HG03039 (cell line): ENCODE measurements at regions not wholly inside any gene's neighbourhood (a gene's known extent, or its start where the extent isn't known, plus 50 kb on each side); places are given as distances from the start of the nearest gene placed in this dataset.
A peak's percentile ranks its signal among the peaks of the same experiment; 100 is the strongest.

Experiments used
- ATAC-seq: cut with Tn5 transposase; IDR thresholded peaks from one replicate; pipeline ENCODE4 v1.9.1; 2021; ENCODE audit warnings: mild to moderate bottlenecking, moderate library complexity; ENCODE audit not compliant: unreplicated experiment

GRCh38 chr1:57772580-57773195 lies 348.8 kb upstream of the DAB1 start:
- ATAC-seq: no peak

GRCh38 chr1:57770772-57771171 lies 346.9 kb upstream of the DAB1 start:
- no peak for ATAC-seq

GRCh38 chr1:57770236-57770635 lies 346.4 kb upstream of the DAB1 start:
- no peak for ATAC-seq

- no peak for ATAC-seq
Observed at GRCh38 chr1:57761628-57762027, 337.8 kb upstream of the DAB1 start.

- no peak for ATAC-seq
Observed at GRCh38 chr1:57752843-57753242, 329.0 kb upstream of the DAB1 start.

- no peak for ATAC-seq
Observed at GRCh38 chr1:57748719-57749118, 324.9 kb upstream of the DAB1 start.

GRCh38 chr1:57747818-57748217 lies 324.0 kb upstream of the DAB1 start:
- no peak for ATAC-seq

GRCh38 chr1:57741521-57741920 lies 317.7 kb upstream of the DAB1 start:
- ATAC-seq: peak; percentile 91

GRCh38 chr1:57736940-57737339 lies 313.1 kb upstream of the DAB1 start:
- ATAC-seq: no peak

GRCh38 chr1:57729181-57729580 lies 305.3 kb upstream of the DAB1 start:
- no peak for ATAC-seq

- ATAC-seq: no peak
Observed at GRCh38 chr1:57727121-57727520, 303.3 kb upstream of the DAB1 start.

GRCh38 chr1:57725318-57725717 lies 301.5 kb upstream of the DAB1 start:
- ATAC-seq: no peak

GRCh38 chr1:57724535-57724934 lies 300.7 kb upstream of the DAB1 start:
- no peak for ATAC-seq

- ATAC-seq: no peak
Observed at GRCh38 chr1:57722285-57722978, 298.6 kb upstream of the DAB1 start.

GRCh38 chr1:57721001-57721400 lies 297.1 kb upstream of the DAB1 start:
- ATAC-seq: no peak

- ATAC-seq: no peak
Observed at GRCh38 chr1:57719274-57719673, 295.4 kb upstream of the DAB1 start.

GRCh38 chr1:57713501-57713900 lies 289.6 kb upstream of the DAB1 start:
- no peak for ATAC-seq

GRCh38 chr1:57712846-57713245 lies 289.0 kb upstream of the DAB1 start:
- ATAC-seq: no peak

GRCh38 chr1:57711326-57711725 lies 287.5 kb upstream of the DAB1 start:
- ATAC-seq: no peak

- no peak for ATAC-seq
Observed at GRCh38 chr1:57707631-57708030, 283.8 kb upstream of the DAB1 start.

GRCh38 chr1:57704811-57705210 lies 281.0 kb upstream of the DAB1 start:
- ATAC-seq: no peak

- ATAC-seq: no peak
Observed at GRCh38 chr1:57704231-57704630, 280.4 kb upstream of the DAB1 start.

- no peak for ATAC-seq
Observed at GRCh38 chr1:57696904-57697303, 273.0 kb upstream of the DAB1 start.
